ENCODE measurements at regions not wholly inside any gene's neighbourhood (a gene's known extent, or its start where the extent isn't known, plus 50 kb on each side); places are given as distances from the start of the nearest gene placed in this dataset.
"Not testable (repeated sequence)": the region's sequence is repeated elsewhere in the genome, so short reads cannot be mapped to it uniquely, and the experiment has no call there.

DNA sequence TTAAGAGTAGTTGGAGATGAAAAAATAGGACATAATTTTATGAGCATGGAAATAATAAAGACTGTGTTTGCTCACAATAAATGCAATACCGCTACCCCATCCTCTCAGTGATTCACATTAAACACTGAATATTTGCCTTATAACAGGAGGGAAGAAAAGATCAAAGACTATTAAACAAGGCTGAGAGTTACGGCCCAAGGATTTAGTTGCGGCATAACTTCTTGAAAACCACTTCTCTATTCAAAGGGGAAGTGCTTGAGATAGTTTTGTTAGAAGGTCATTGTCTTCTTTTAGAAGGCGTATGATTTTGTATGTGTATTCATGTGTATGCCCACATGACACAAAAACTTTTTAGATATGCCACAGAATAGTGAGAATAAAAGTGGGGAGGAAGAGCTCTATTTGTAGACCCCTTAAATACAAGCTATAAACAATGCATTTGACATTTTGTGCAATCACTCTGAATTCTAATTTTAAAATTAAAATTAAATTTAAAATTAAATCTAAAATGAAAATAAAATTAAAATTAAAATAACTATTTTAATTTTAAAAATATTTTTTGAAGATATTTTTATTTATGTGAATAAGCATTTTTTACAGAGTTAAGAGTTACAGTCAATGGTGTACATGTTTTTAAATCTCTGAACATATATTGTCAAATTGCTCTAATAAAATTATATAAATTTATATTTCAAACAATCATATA, 986.6 kb upstream of the ADAMTS5 start:
- Histone ChIP-seq H3K27ac (no peak overlapping the region), H3K27me3 (no peaks in the 10 kb centered on the region), H3K36me3 (no peaks in the 10 kb centered on the region), H3K4me3 (no peak overlapping the region), H3K4me1 (no peaks in the 10 kb centered on the region), H3K9me3 (no peaks in the 10 kb centered on the region)
- DNase-seq (no peak), ATAC-seq (ENCODE audit: low FRiP score in 2 of 2) (peak; percentile 19 to 26)
- peak in 2 of 4 donors; percentile 37 to 67 for TF ChIP-seq EP300 (IDR thresholded peaks at IDR 0.05)
- no peak for TF ChIP-seq POLR2A (IDR thresholded peaks at IDR 0.05)
- 31 to 43% methylated on average over 4 of the region's 4 CpGs for WGBS, 2 donors

- not testable (repeated sequence) for ATAC-seq (ENCODE audit: low FRiP score in 2 of 2); H3K27ac ChIP-seq; H3K9me3 ChIP-seq; H3K4me1 ChIP-seq; H3K36me3 ChIP-seq; H3K4me3 ChIP-seq; H3K27me3 ChIP-seq; DNase-seq
- 93 to 97% methylated on average over 5 of the region's 5 CpGs for WGBS, 2 donors
Observed at GRCh38 chr21:27949093-27949492, 982.2 kb upstream of the ADAMTS5 start.

DNA sequence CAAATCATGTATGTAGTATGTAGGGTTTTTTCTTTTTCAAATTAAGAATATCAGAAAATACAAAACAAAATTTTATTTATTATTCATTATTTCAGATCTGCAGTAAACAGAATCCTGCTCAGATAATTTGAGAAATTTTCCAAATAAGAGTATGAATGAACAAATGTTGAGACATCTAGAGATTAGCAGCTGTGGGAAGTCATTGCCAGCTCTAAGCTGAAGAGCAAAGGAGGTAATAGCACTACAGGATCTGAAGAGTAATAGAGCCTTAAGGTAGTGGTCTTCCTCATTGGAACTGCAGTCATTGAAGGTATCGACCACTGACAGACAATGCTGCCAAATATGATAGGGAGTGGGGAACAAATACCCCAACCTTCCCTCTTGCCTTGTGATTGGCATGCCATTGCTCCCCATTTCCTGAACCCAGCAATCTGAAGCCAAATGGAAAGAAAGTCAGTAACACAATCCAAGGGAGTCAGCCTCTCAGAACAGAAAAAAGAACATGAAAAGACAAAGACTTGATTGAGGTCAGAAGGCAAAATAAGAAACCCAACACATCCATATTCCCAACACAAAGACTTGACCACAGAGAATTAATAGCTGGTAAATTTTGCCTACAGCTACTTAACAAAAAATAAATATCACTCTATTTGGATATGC, 963.4 kb upstream of the ADAMTS5 start:
- H3K36me3 ChIP-seq; ATAC-seq (ENCODE audit: low FRiP score in 2 of 2); H3K4me3 ChIP-seq; H3K27me3 ChIP-seq; H3K27ac ChIP-seq; H3K9me3 ChIP-seq; H3K4me1 ChIP-seq; DNase-seq: not testable (repeated sequence)
- 50% methylated on average over 1 of the region's 1 CpG; no CpG with 5 or more reads in 1 of the 2 donors for WGBS, 2 donors

- H3K4me3 ChIP-seq, H3K4me1 ChIP-seq, DNase-seq, H3K27ac ChIP-seq, H3K9me3 ChIP-seq, H3K36me3 ChIP-seq, H3K27me3 ChIP-seq: not testable (repeated sequence)
- 82 to 87% methylated on average over 4 of the region's 4 CpGs for WGBS, 2 donors
- ATAC-seq (ENCODE audit: low FRiP score in 2 of 2): peak in 1 of 2 donors; percentile 53
Observed at GRCh38 chr21:27929179-27929578, 962.3 kb upstream of the ADAMTS5 start.

GRCh38 chr21:27928534-27929115, 961.7 kb upstream of the ADAMTS5 start:
- peak in 1 of 2 donors; percentile 66 for ATAC-seq (ENCODE audit: low FRiP score in 2 of 2)
- 71 to 73% methylated on average over 3 of the region's 3 CpGs for WGBS, 2 donors
- not testable (repeated sequence) for H3K4me1 ChIP-seq, DNase-seq, H3K36me3 ChIP-seq, H3K27ac ChIP-seq, H3K9me3 ChIP-seq, H3K27me3 ChIP-seq, H3K4me3 ChIP-seq

GRCh38 chr21:27921421-27921820, 954.5 kb upstream of the ADAMTS5 start:
- H3K36me3 ChIP-seq; DNase-seq; H3K4me3 ChIP-seq; H3K9me3 ChIP-seq; ATAC-seq (ENCODE audit: low FRiP score in 2 of 2); H3K4me1 ChIP-seq; H3K27ac ChIP-seq; H3K27me3 ChIP-seq: not testable (repeated sequence)
- WGBS, 2 donors: 48 to 87% methylated on average over 1 of the region's 1 CpG

DNA sequence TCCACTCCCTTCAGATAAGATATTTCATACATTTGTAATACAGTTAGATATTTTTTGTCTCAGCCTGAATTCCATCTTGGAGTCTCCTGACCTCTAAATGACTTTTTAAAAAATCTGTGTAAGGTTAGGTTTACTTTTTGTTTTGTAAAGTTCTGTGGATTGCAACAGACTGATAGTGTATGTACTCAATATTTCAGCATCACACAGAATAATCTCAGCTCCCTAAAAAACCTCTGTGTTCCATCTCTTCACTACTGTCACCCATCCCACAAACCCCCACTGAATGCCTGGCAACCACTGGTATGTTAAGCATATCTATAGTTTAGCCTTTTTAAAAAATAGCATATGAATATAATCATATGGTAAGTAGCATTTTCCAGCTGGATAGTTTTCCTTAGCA, 951.1 kb upstream of the ADAMTS5 start:
- not testable (repeated sequence) for H3K27ac ChIP-seq; H3K9me3 ChIP-seq; ATAC-seq (ENCODE audit: low FRiP score in 2 of 2); H3K4me1 ChIP-seq; H3K4me3 ChIP-seq; DNase-seq; H3K36me3 ChIP-seq; H3K27me3 ChIP-seq

DNA sequence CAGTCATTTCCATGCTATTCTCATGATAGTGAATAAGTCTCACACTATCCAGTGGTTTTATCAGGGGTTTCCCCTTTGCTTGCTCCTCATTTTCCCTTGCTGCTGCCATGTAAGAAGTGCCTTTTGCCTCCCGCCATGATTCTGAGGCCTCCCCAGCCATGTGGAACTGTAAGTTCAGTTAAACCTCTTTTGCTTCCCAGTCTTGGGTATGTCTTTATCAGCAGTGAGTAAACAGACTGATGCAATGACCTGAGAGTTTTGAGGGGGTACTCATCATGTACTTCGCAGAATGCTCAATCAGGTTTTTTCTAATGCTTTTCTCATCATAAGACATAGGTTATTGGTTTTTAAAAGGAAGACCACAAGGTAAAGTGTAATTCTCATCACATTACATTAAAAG, 949.4 kb upstream of the ADAMTS5 start:
- DNase-seq; H3K27me3 ChIP-seq; H3K9me3 ChIP-seq; H3K4me3 ChIP-seq; H3K4me1 ChIP-seq; H3K36me3 ChIP-seq; ATAC-seq (ENCODE audit: low FRiP score in 2 of 2); H3K27ac ChIP-seq: not testable (repeated sequence)
- WGBS, 2 donors: 76 to 92% methylated on average over 2 of the region's 2 CpGs

DNA sequence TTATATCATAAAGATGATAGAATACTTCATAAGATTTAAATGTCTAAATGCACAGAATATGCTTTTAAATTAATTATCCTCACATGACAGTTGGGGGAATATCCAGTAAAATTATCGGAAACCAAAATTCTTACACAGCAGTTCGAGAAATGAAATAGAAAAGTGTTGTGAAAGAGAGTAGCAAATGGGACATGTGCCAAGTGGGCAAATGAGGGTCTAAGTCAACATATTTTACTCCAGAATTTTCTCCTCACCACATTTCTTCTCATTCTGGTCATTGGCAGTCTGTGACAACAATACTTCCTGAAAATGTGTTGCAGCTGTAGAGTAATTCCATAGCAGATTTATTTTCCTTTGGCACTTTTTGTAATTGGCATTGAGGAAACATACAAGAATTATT, 945.2 kb upstream of the ADAMTS5 start:
- H3K4me1 ChIP-seq; H3K4me3 ChIP-seq; H3K27ac ChIP-seq; ATAC-seq (ENCODE audit: low FRiP score in 2 of 2); H3K27me3 ChIP-seq; H3K9me3 ChIP-seq; DNase-seq; H3K36me3 ChIP-seq: not testable (repeated sequence)
- WGBS, 2 donors: 78 to 79% methylated on average over 2 of the region's 2 CpGs

GRCh38 chr21:27909487-27909886, 942.6 kb upstream of the ADAMTS5 start:
- H3K4me1 ChIP-seq; H3K4me3 ChIP-seq; H3K27ac ChIP-seq; H3K9me3 ChIP-seq; DNase-seq; ATAC-seq (ENCODE audit: low FRiP score in 2 of 2); H3K27me3 ChIP-seq; H3K36me3 ChIP-seq: not testable (repeated sequence)

- H3K4me1 ChIP-seq; H3K27ac ChIP-seq; DNase-seq; H3K9me3 ChIP-seq; ATAC-seq (ENCODE audit: low FRiP score in 2 of 2); H3K4me3 ChIP-seq; H3K27me3 ChIP-seq; H3K36me3 ChIP-seq: not testable (repeated sequence)
- WGBS, 2 donors: 91 to 93% methylated on average over 4 of the region's 4 CpGs
Observed at GRCh38 chr21:27908816-27909215, 941.9 kb upstream of the ADAMTS5 start.

DNA sequence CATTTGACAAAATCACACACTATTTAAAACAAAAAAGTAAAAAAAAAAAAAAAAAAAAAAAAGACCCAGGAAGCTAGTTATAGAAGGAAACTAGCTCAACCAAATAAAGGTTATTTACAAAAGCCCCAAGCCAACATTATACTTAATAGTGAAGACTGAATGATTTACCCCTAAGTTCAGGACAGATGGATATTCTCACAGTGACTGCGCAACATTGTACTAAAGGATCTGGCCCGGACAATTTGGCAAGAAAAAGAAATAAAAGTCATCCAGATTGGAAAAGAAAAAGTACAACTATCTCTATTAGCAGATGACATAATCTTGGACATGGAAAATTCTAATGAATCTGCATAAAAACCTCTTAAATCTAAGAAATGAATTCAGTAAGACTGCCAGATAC, 936.0 kb upstream of the ADAMTS5 start:
- H3K4me1 ChIP-seq; H3K4me3 ChIP-seq; ATAC-seq (ENCODE audit: low FRiP score in 2 of 2); DNase-seq; H3K9me3 ChIP-seq; H3K36me3 ChIP-seq; H3K27ac ChIP-seq; H3K27me3 ChIP-seq: not testable (repeated sequence)
- WGBS, 2 donors: 74 to 84% methylated on average over 2 of the region's 2 CpGs

- H3K27ac ChIP-seq; H3K4me3 ChIP-seq; H3K36me3 ChIP-seq; ATAC-seq (ENCODE audit: low FRiP score in 2 of 2); H3K9me3 ChIP-seq; H3K27me3 ChIP-seq; H3K4me1 ChIP-seq; DNase-seq: not testable (repeated sequence)
- 85 to 89% methylated on average over 2 of the region's 3 CpGs for WGBS, 2 donors
Observed at GRCh38 chr21:27893619-27894018, 926.7 kb upstream of the ADAMTS5 start.
